Natural killer cell (primary cell): ENCODE measurements at regions not wholly inside any gene's neighbourhood (a gene's known extent, or its start where the extent isn't known, plus 50 kb on each side); places are given as distances from the start of the nearest gene placed in this dataset.

ENCODE experiments used
- ATAC-seq, 3 donors: fragments of 150-1000 bp in 2 of 3; fragments of 200-7000 bp in 1 of 3; cut with Tn5 transposase; 1 replicate in 1 of 3; 2 replicates in 2 of 3; pipeline ENCODE4 v1.10.0; 2021; ENCODE audit warnings: mild to moderate bottlenecking in 2 of 3, moderate library complexity in 2 of 3
- DNase-seq, 2 donors: peaks; one replicate each; pipeline versions ENCODE4 v3.0.0 to v3.0.0-alpha.2; 2013 to 2021; ENCODE audit warnings: mixed read lengths in 1 of 2
- H3K27ac ChIP-seq: one replicate; pipeline ENCODE4 v1.5.1; 2013; ENCODE audit warnings: mild to moderate bottlenecking, low read length
- H3K27me3 ChIP-seq: one replicate; pipeline ENCODE4 v1.6.1; 2013; ENCODE audit warnings: low read length; ENCODE audit not compliant: control insufficient read depth, insufficient read depth
- H3K36me3 ChIP-seq: one replicate; pipeline ENCODE4 v1.6.1; 2013; ENCODE audit warnings: low read length; ENCODE audit not compliant: control insufficient read depth, insufficient read depth
- H3K4me1 ChIP-seq: one replicate; pipeline ENCODE4 v1.6.1; 2013; ENCODE audit warnings: low read length; ENCODE audit not compliant: control insufficient read depth, insufficient read depth
- H3K4me3 ChIP-seq: one replicate; pipeline ENCODE4 v1.5.1; 2013; ENCODE audit warnings: low read length
- H3K9me3 ChIP-seq: one replicate; pipeline ENCODE4 v1.6.1; 2013; ENCODE audit warnings: low read length; ENCODE audit not compliant: control insufficient read depth, insufficient read depth
- H3K27ac Mint-ChIP-seq, 2 donors: one replicate each; pipeline ENCODE4 v1.8.0; 2022; ENCODE audit warnings: mild to moderate bottlenecking in 2 of 2, mixed read lengths in 2 of 2, moderate library complexity in 1 of 2
- H3K27me3 Mint-ChIP-seq, 2 donors: one replicate each; pipeline ENCODE4 v1.8.0; 2022; ENCODE audit warnings: low read depth in 2 of 2, mixed read lengths in 2 of 2
- H3K36me3 Mint-ChIP-seq: one replicate; pipeline ENCODE4 v1.8.0; 2022; ENCODE audit warnings: mixed read lengths
- H3K4me1 Mint-ChIP-seq, 2 donors: one replicate each; pipeline ENCODE4 v1.8.0; 2022; ENCODE audit warnings: mixed read lengths in 2 of 2
- H3K4me3 Mint-ChIP-seq: one replicate; pipeline ENCODE4 v1.8.0; 2022; ENCODE audit warnings: mild to moderate bottlenecking, moderate library complexity, mixed read lengths
- H3K9me3 Mint-ChIP-seq, 2 donors: one replicate each; pipeline ENCODE4 v1.8.0; 2022; ENCODE audit warnings: mixed read lengths in 2 of 2
- CTCF ChIP-seq: fragments of 200-600 bp; IDR thresholded peaks from one replicate; pipeline ENCODE4 v1.8.0; 2022; ENCODE audit warnings: antibody characterized with exemption
- WGBS: methylation state at CpG from one replicate; pipeline ENCODE4 v1.1.7; 2013; ENCODE audit warnings: missing lambda C conversion rate; ENCODE audit not compliant: insufficient coverage; 5-methylcytosine and 5-hydroxymethylcytosine counted together
- intact Hi-C: fragments of 100-400 bp; cut with micrococcal nuclease; formaldehyde crosslinking; loops from one replicate; pipeline ENCODE4 v1.14.2; 2022

- DNase-seq: no peak
- no peaks in the 10 kb centered on the region for H3K27me3 ChIP-seq
- Mint-ChIP-seq H3K27ac (no peak overlapping the region), H3K9me3 (peaks cover 15 to 26% of the 10 kb centered on the region in 2 donors), H3K4me3 (no peak overlapping the region), H3K27me3 (no peaks in the 10 kb centered on the region), H3K36me3 (no peaks in the 10 kb centered on the region), H3K4me1 (no peaks in the 10 kb centered on the region)
- intact Hi-C loops: no loop called here
- peaks cover 5% of the 10 kb centered on the region for H3K9me3 ChIP-seq
- TF ChIP-seq CTCF: no peak
- H3K36me3 ChIP-seq: no peaks in the 10 kb centered on the region
- no peak overlapping the region for H3K27ac ChIP-seq
- no peak for ATAC-seq
- no peak overlapping the region for H3K4me3 ChIP-seq
- H3K4me1 ChIP-seq: no peaks in the 10 kb centered on the region
Observed at GRCh38 chr11:28460348-28460747, 352.2 kb downstream of the METTL15 start.

- intact Hi-C loops: no loop called here
Observed at GRCh38 chr11:28459912-28460311, 351.7 kb downstream of the METTL15 start.

GRCh38 chr11:28457481-28458065, 349.4 kb downstream of the METTL15 start:
- Histone ChIP-seq H3K36me3 (no peaks in the 10 kb centered on the region), H3K4me3 (no peak overlapping the region), H3K27ac (no peak overlapping the region), H3K4me1 (no peaks in the 10 kb centered on the region), H3K27me3 (no peaks in the 10 kb centered on the region), H3K9me3 (peaks cover 5% of the 10 kb centered on the region)
- Mint-ChIP-seq H3K27ac (no peak overlapping the region), H3K4me1 (no peaks in the 10 kb centered on the region), H3K4me3 (no peak overlapping the region), H3K36me3 (no peaks in the 10 kb centered on the region), H3K27me3 (no peaks in the 10 kb centered on the region), H3K9me3 (peaks cover 15 to 28% of the 10 kb centered on the region in 2 donors)
- TF ChIP-seq CTCF: no peak
- WGBS: 80% methylated on average over 5 of the region's 5 CpGs
- intact Hi-C loops: no loop called here
- no peak for DNase-seq
- ATAC-seq: no peak

More at GRCh38 chr11:28459912-28460311, 351.7 kb downstream of the METTL15 start:
- DNase-seq (no peak), ATAC-seq (no peak)
- no peaks in the 10 kb centered on the region for H3K27me3 ChIP-seq
- H3K9me3 Mint-ChIP-seq: peaks cover 12 to 22% of the 10 kb centered on the region in 2 donors
- H3K4me3 ChIP-seq: no peak overlapping the region
- no peaks in the 10 kb centered on the region for H3K36me3 Mint-ChIP-seq
- TF ChIP-seq CTCF: no peak
- no peak overlapping the region for H3K27ac Mint-ChIP-seq
- no peaks in the 10 kb centered on the region for H3K36me3 ChIP-seq
- WGBS: 83% methylated on average over 2 of the region's 2 CpGs
- H3K4me3 Mint-ChIP-seq: no peak overlapping the region
- peaks cover 5% of the 10 kb centered on the region for H3K9me3 ChIP-seq
- H3K4me1 Mint-ChIP-seq: no peaks in the 10 kb centered on the region
- H3K27me3 Mint-ChIP-seq: no peaks in the 10 kb centered on the region
- no peak overlapping the region for H3K27ac ChIP-seq
- no peaks in the 10 kb centered on the region for H3K4me1 ChIP-seq

GRCh38 chr11:28448186-28448585, 340.0 kb downstream of the METTL15 start:
- H3K36me3 Mint-ChIP-seq: peaks cover 8% of the 10 kb centered on the region
- Histone ChIP-seq H3K36me3 (no peaks in the 10 kb centered on the region), H3K27ac (no peak overlapping the region), H3K4me3 (no peak overlapping the region), H3K27me3 (no peaks in the 10 kb centered on the region), H3K4me1 (no peaks in the 10 kb centered on the region), H3K9me3 (no peaks in the 10 kb centered on the region)
- H3K27me3 Mint-ChIP-seq: no peaks in the 10 kb centered on the region
- no peak overlapping the region for H3K4me3 Mint-ChIP-seq
- no peaks in the 10 kb centered on the region for H3K4me1 Mint-ChIP-seq
- H3K27ac Mint-ChIP-seq: no peak overlapping the region
- TF ChIP-seq CTCF: no peak
- 88% methylated on average over 2 of the region's 2 CpGs for WGBS
- intact Hi-C loops: no loop called here
- peaks cover 10 to 11% of the 10 kb centered on the region in 2 donors for H3K9me3 Mint-ChIP-seq
- ATAC-seq (no peak), DNase-seq (no peak)
